GM18519 (cell line): ENCODE measurements at regions not wholly inside any gene's neighbourhood (a gene's known extent, or its start where the extent isn't known, plus 50 kb on each side); places are given as distances from the start of the nearest gene placed in this dataset.
"Not testable (repeated sequence)": the region's sequence is repeated elsewhere in the genome, so short reads cannot be mapped to it uniquely, and the experiment has no call there.

Source experiments
- ATAC-seq: cut with Tn5 transposase; IDR thresholded peaks from one replicate; pipeline ENCODE4 v1.9.1; 2021; ENCODE audit warnings: mild to moderate bottlenecking, moderate library complexity; ENCODE audit not compliant: unreplicated experiment, low FRiP score

DNA sequence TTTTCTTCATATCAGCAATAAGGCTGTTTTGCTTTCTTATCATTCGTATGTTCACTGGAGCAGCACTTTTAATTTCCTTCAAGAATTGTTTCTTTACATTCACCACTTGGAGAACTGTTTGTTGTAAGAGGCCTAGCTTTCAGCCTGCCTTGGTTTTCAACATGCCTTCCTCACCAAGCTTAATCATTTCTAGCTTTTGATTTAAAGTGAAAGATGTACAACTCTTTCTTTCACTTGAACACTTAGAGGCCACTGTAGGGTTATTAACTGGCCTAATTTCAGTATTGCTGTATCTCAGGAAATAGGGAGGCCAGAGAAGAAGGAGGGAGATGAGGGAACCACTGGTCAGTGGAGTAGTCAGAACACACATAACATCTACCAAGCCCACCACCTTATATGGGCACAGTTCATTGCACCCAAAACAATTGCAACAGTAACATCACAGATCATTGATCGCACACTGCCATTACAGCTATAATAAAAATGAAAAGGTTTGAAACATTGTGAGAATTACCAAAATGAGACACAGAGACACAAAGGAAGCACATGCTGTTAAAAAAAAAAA lies 181.4 kb upstream of the TUBA3C start:
- no peak for ATAC-seq

DNA sequence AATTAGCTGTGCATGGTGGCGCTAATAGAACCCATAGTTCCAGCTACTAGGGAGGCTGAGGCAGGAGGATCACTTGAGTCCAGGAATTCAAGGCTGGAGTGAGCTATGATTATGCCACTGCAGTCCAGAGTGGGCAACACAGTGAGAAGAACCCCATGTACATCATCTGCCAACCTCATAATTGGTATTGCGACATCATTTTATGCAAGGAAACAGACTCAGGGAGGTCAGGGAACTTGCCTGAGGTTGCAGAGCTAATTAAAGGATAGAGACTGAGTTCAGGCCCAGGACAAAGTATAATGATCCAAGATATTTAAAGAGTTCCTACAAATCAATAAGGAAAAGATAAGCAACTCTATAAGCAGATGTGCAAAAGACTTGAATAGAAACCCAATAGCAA lies 178.1 kb upstream of the TUBA3C start:
- not testable (repeated sequence) for ATAC-seq

DNA sequence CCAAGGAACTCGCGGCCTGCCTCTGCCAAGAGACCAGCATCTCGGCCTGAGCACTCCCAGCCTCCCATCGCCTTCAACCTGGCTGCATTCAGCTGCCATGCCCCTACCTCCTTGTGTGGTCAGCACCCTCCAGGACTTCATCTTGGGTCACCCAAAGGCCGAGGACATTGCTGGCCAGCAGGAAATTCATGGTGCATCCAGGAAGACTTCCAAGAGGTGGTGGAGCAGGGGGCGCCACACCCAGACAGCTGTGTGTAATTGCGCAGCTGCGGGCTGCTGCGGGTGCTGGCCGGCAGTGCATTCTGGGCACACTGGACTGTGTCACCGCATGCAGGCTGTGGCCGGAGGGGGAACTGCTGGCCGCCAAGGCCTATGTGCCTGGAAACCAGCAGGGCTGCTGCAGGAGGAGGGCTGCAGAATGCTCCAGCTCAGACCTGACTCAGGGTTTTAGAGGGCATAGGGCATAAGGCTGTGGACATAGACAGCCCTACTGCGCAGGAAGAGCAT lies 164.3 kb upstream of the TUBA3C start:
- ATAC-seq = no peak

DNA sequence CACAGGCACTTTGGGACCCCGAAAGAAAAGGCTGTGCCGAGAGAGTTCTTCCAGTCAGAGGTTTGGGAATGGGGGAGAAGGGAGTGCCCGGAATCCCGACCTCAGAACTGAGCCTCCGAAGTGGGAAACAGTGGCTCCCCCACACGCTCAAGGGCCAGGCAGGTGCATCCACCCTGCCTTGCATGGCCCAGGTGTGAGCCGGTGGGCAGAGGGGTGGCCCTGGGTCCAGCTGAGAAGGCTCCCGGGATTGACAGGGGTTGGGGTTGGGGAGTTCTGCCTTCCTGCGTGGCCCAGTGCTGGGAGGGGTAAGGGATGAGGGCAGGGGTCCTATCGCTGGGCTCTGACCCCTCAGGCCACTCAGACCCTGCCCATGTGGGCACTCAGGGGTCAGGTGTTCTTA lies 163.5 kb upstream of the TUBA3C start:
- no peak for ATAC-seq

DNA sequence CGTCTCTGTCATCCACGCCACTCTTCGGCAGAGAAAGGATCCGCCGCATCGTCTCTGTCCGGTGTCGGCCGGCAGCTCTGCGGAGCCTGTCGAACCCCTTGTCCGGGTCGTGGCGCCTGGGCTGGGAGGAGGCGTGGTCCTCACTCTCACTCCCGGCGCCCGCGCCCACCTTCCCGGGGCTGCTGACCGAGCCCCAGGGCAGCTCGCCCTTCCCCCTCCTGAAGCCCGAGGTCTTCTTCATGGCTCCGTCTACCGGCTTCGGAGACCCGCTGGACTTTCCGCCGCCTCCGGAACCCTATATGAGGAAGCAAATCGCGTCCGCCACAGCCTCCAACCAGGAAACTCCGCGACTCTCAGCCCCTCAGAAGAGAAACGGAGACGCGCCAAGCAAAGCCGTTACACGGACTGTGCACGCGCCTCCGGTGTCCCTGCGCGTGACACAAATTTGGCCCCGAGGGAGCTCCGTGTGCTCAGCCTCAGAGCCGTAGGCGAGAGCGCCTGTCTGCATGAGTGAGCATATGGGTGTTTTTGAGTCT lies 163.0 kb upstream of the TUBA3C start:
- ATAC-seq = peak; percentile 80

DNA sequence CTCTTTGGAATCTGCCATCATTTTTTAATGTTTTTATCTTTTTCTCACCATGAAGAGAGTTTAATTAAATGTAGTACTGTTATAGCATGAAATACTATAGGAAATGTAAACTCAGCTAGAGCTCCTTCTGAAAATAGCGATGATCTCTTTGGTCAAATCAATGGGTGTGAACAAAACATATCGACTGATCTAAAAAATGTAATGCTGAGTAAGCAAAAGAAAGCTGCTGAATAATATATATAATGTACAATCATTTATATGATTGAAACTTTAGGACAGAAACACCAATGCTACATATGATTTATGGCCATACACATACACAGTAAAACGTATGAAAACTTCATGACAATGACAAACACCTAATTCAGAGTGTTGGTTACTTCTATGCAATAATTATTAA lies 150.8 kb upstream of the TUBA3C start:
- no peak for ATAC-seq

DNA sequence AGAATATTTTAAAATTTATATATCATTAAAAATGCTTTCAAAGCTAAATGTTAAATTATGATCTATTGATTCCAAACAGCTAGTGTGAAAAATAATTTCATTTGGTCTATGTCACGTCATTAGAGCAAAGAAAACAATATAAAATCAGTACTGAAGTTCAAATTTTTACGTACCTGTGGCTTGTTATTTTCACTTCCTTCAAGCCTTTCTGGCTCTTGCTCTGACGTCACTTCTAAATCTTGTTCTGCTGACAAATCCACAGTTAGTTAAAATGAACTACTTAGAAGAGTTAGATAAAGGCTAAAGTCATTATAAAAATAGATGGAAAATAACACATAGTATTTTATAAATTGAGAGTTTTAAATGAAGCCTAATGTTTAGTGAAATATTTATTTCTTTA lies 147.7 kb upstream of the TUBA3C start:
- no peak for ATAC-seq

DNA sequence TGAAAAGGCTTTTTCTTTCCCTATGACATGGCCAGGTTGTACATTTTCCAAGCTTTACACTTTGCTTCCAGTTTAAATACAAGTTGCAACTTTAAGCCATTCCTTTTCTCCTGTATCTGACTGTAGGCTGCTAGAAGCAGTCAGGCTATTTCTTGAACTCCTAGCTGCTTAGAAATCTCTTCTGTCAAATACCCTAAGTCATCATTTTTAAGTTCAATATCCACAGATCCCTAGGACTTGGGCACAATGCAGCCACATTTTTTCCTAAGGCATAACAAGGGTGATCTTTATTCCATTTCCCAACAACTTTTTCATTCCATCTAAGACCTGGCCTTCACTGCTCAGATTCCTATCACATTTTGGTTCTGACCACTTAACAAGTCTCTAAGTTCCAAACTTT lies 142.7 kb upstream of the TUBA3C start:
- no peak for ATAC-seq

DNA sequence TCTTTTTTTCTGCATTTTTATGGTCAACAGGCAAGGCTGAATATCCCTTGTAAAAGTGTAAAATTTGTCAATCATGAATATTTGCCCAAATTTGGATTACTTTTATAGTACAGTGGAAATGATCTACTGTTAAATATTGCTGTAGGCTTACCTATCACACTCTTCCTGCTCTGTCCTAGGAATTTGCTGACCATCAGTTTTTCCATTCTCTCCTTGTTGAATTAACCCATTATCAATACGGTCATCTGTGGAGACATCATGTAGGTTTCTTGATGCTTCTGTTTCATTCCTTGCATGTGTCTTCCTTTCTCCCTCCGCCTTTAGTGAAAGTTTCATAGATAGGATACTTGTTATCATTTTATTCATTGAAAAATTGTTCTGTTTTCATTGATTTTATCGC lies 139.6 kb upstream of the TUBA3C start:
- no peak for ATAC-seq

DNA sequence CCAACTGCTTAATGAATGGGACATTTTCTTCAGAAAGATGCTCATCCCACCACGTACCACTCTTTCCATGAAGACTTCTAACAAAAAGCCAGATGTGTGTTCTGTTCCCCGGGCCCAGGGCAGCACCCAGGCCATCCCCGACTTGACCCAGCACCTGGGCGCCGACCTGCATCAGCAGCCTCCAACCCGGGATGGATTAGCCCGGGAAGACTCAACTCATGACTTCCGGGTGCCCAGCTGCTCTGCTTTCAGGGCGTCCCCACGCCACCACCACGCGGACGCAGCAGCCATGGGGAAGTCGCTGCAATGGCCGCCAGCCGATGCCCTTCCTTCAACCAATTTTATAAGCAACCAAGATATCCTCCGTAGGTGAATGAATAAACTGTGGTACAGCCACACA lies 123.8 kb upstream of the TUBA3C start:
- no peak for ATAC-seq

DNA sequence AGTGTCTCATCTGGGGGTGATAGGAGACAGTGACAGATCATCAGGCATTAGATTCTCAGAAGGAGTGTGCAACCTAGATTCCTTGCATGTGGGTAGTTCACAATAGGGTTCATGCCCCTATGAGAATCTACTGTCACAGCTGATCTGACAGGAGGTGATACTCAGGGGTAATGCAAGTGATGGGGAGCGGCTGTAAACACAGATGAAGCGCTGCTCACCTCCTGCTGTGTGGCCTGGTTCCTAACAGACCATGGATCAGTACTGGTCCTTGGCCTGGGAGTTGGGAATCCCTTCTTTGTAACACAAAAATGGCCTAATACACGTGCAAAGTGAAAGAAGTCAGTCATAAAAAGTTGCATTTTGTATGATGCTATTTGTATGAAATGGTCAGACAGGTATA lies 107.6 kb upstream of the TUBA3C start:
- ATAC-seq = no peak

DNA sequence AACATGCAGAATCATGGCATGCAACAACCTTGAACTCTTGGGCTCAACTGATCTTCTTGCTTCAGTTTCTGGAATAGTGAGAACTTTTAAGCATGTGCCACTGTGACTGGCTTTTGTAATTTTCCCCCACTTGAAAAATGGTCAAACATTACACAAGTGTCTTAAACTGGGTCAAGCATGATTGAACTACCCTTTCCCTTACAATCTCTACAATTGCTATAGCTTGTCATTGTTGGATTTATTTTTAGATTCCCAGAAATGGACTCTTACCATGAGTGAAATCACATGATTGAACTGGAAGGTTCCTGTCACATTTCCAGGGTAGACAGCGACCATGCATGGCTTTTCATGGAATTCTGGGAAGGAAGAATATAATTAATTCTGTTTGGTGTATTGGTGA lies 102.2 kb upstream of the TUBA3C start:
- ATAC-seq = no peak

DNA sequence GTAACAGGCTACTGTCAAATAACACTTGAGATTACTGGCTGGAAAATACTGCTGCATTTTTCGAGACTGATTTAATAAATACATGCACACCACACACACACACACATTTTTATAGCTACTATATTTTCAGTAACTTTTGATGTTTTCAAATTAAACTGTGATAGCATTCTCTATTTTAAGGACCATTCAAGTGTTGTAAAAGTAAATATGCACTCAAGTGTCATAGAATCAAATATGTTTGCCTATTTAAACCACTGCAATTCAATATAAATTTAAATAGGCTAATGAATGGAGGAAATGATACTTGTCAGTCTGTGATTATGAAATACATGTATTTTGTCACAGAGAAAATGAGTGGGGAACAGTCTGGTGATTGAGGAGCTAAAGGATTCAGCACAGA lies 86.7 kb upstream of the TUBA3C start:
- no peak for ATAC-seq

DNA sequence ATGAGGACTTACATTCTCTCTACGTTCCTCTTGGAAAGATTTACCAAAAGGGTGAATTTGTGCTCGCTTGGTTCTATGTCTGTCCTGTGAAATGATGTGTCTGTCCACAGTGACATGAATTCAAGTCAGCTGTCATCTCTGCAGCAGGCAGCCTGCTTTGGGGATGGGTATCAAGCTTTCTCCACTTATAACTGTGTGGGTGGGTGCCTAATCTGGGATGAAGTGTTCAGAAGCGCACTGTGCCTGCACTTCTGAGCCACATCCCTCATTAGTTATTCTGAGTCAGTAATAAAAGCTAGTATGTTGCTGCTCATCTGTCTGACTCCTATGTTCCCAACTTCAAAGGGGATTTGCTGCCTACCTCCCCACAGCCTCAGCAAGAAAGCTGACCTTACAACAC lies 86.1 kb upstream of the TUBA3C start:
- no peak for ATAC-seq

DNA sequence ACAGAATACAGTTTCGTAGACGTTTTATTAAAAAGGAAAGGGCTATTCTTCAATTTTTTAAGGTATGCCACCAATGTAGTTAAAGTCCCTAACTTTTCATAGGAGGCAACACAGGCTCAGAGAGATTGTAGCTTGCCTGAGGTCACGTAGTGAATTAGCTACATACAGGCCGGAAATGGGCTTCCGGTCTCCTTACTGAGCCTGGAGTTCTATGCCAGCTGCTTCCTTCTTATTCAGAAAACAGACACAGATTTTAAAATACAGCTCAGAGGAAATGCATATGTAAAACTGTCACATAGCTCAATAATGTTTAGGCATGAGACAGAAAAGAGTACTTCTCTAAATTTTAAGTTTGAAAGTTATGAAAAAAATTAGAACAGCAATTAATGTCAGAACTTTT lies 85.4 kb upstream of the TUBA3C start:
- ATAC-seq = no peak

DNA sequence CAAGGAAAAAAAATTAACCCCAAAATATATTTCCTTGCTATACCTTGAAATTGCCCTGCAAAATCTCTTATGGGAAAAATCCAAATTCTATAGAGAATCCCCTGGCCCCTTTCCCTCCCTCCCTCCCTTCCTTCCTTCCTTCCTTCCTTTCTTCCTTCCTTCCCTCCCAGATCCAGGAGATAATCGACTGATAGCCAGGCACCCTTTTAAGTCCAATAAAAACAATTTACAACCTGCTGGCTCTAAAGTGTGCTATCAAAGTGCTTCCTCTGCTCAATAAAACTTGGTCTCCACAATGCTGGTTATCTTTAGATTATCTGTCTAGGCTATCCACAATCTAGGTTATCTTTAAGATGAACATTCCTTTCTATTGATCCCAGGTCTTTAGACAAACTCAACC lies 83.1 kb upstream of the TUBA3C start:
- ATAC-seq = no peak

DNA sequence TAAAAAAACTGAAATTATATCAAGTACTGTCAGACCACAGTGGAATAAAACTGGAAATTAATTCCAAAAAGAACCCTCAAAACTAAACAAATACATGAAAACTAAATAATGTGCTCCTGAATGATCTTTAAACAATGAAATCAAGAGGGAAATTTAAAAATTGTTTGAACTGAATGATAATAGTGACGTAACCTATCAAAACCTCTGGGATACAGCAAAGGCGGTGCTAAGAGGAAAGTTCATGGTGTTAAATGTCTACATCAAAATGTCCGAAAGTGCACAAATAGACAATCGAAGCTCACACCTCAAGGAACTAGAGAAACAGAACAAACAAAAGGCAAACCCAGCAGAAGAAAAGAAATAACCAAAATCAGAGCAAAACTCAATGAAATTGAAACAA lies 70.8 kb upstream of the TUBA3C start:
- no peak for ATAC-seq

DNA sequence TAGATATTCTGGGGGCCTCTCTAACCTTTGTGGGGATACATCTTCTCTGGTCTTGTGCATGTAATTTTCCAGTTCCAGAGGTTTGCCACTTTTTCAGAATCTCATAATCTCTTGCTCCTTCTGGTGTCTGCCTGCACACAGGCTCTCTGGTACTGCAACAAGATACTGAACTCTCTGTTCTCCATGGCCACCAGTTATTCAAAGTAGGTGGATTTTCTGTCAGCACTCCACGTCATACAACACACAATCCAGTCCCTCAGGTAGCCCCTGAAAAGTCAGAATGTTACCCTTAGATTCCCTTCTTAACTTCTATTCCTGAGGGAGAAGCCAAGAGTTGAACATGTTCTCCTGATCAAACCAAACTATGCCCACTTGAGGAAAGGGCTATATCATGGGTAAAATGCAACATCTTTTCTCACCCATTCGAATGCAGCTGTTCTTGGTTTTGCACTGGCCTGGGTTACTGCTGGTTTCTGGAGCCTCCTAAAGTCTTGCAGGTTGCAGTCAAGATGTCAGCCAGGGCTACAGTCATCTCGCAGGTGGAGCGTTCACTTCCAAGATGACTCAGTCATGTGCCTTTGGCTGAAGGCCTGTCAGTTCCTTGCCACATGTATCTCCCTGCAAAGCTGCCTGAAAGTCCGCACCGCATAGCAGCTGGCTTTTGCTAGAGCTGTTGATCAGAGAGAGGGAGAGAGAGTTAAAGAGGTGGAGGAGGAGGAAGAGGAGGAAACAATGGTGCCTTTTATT lies 57.7 kb upstream of the TUBA3C start:
- no peak for ATAC-seq
